NT2/D1 (cell line): ENCODE measurements at regions not wholly inside any gene's neighbourhood (a gene's known extent, or its start where the extent isn't known, plus 50 kb on each side); places are given as distances from the start of the nearest gene placed in this dataset.

Source experiments
- SUZ12 ChIP-seq: IDR thresholded peaks from 2 replicates; pipeline ENCODE4 v1.6.1; 2011; ENCODE audit not compliant: insufficient read length, insufficient read depth; ENCODE audit errors: extremely low read depth
- YY1 ChIP-seq: IDR thresholded peaks from 2 replicates; pipeline ENCODE4 v1.6.1; 2011; ENCODE audit not compliant: insufficient read length, insufficient read depth

- no peak for TF ChIP-seq SUZ12
- no peak for TF ChIP-seq YY1
These were observed 695.1 kb downstream of the TNS3 start for GRCh38 chr7:46886669-46887374.
